Smooth muscle cell (in vitro differentiated cells): ENCODE measurements at regions not wholly inside any gene's neighbourhood (a gene's known extent, or its start where the extent isn't known, plus 50 kb on each side); places are given as distances from the start of the nearest gene placed in this dataset.

Source experiments
- DNase-seq: peaks from one replicate; lab custom pipeline; 2025; ENCODE audit not compliant: unreplicated experiment; lab: John Stamatoyannopoulos, UW
- H2AFZ ChIP-seq: fragments of 200-600 bp; sonication (generic); 2 replicates; pipeline ENCODE4 v1.6.0; 2016; ENCODE audit warnings: antibody characterized with exemption, low read depth, mild to moderate bottlenecking
- H3F3A ChIP-seq: fragments of 200-600 bp; sonication (generic); 2 replicates; pipeline ENCODE4 v1.6.0; 2017; ENCODE audit warnings: antibody characterized with exemption, low read depth
- H3K27ac ChIP-seq: fragments of 200-600 bp; sonication (generic); 2 replicates; pipeline ENCODE4 v1.5.1; 2016; ENCODE audit warnings: low read depth, mild to moderate bottlenecking
- H3K27me3 ChIP-seq: fragments of 200-600 bp; sonication (generic); 2 replicates; pipeline ENCODE4 v1.6.1; 2016; ENCODE audit warnings: low read depth, mild to moderate bottlenecking
- H3K36me3 ChIP-seq: fragments of 200-600 bp; sonication (generic); 2 replicates; pipeline ENCODE4 v1.5.1; 2016; ENCODE audit warnings: low read depth
- H3K4me1 ChIP-seq: fragments of 200-600 bp; sonication (generic); 2 replicates; pipeline ENCODE4 v1.5.1; 2016; ENCODE audit warnings: low read depth
- H3K4me2 ChIP-seq: fragments of 200-600 bp; sonication (generic); 2 replicates; pipeline ENCODE4 v1.6.0; 2016; ENCODE audit warnings: mild to moderate bottlenecking
- H3K4me3 ChIP-seq: fragments of 200-600 bp; sonication (generic); 2 replicates; pipeline ENCODE4 v1.5.1; 2016; ENCODE audit warnings: mild to moderate bottlenecking
- H3K79me2 ChIP-seq: fragments of 200-600 bp; sonication (generic); 2 replicates; pipeline ENCODE4 v1.6.0; 2016; ENCODE audit warnings: low read depth, mild to moderate bottlenecking
- H3K9ac ChIP-seq: fragments of 200-600 bp; sonication (generic); 2 replicates; pipeline ENCODE4 v1.6.0; 2016; ENCODE audit warnings: low read depth
- H3K9me3 ChIP-seq: fragments of 200-600 bp; sonication (generic); replicated peaks from 2 replicates; pipeline ENCODE4 v1.5.1; 2016; ENCODE audit warnings: low read depth
- H4K20me1 ChIP-seq: fragments of 200-600 bp; sonication (generic); 2 replicates; pipeline ENCODE4 v1.6.0; 2016; ENCODE audit warnings: low read depth
- WGBS: methylation state at CpG from one replicate; pipeline ENCODE4 v1.1.7; 2016; ENCODE audit warnings: low lambda C conversion rate; 5-methylcytosine and 5-hydroxymethylcytosine counted together
- TF ChIP-seq, protein P1 (sequence below): fragments of 200-600 bp; sonication (generic); IDR thresholded peaks from 2 replicates; pipeline ENCODE4 v1.5.1; 2017; ENCODE audit warnings: borderline replicate concordance, mild to moderate bottlenecking, antibody characterized with exemption; ENCODE audit not compliant: insufficient read depth, poor library complexity, severe bottlenecking

DNA sequence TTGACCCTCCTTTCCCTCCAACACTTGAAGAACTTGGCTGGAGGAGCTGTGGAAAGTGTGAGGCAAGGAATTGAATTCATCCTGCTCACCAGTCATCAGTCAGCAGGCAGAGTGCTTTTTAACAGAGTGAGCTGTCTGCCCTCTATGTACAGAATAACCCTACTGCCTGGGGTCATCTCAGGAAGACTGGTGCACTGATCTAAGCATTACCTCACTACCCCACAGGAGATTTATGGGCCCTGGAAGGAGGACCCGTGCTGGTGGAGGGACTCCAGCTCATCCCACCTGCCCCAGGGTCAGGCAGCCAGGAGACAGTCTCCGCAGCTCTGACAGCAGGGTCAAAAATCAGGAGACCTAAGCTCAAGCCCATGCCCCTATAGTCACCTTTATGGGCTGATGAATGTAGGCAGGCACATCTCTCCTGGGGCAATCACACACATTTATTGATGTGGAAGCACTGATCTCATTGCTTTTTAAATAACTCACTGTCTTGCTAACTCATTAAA, 270.8 kb upstream of the SESN3 start:
- TF ChIP-seq, protein P1, sequence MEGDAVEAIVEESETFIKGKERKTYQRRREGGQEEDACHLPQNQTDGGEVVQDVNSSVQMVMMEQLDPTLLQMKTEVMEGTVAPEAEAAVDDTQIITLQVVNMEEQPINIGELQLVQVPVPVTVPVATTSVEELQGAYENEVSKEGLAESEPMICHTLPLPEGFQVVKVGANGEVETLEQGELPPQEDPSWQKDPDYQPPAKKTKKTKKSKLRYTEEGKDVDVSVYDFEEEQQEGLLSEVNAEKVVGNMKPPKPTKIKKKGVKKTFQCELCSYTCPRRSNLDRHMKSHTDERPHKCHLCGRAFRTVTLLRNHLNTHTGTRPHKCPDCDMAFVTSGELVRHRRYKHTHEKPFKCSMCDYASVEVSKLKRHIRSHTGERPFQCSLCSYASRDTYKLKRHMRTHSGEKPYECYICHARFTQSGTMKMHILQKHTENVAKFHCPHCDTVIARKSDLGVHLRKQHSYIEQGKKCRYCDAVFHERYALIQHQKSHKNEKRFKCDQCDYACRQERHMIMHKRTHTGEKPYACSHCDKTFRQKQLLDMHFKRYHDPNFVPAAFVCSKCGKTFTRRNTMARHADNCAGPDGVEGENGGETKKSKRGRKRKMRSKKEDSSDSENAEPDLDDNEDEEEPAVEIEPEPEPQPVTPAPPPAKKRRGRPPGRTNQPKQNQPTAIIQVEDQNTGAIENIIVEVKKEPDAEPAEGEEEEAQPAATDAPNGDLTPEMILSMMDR = no peak
- Histone ChIP-seq H3K27me3 (no peaks in the 10 kb centered on the region), H3K4me1 (peaks cover 28% of the 10 kb centered on the region), H3K9ac (no peak overlapping the region), H3K27ac (no peak overlapping the region), H3K4me3 (no peak overlapping the region), H4K20me1 (no peaks in the 10 kb centered on the region), H3K79me2 (no peaks in the 10 kb centered on the region), H3K36me3 (no peaks in the 10 kb centered on the region), H3K9me3 (no peaks in the 10 kb centered on the region), H3F3A (peaks cover 25% of the 10 kb centered on the region), H3K4me2 (no peak overlapping the region), H2AFZ (no peak overlapping the region)
- DNase-seq = no peak
- WGBS = 64% methylated on average over 2 of the region's 2 CpGs

DNA sequence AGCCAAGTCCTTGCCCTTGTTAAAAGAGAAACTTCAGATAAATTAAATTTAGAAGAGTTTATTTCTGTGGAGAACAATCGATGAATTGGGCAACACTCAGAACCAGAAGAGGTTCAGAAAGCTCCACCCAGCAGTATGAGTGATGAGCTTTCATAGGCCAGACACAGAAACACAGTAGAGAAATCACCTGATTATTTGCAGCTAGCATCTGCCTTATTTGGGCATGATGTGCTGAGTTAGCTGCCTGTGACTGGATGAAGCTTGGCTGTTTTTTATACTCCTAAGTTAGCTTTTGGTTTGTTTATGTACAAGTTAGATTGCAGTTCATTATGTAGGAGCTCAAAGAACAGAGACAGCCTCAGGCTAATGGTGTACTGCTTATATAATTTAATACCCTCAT, 269.5 kb upstream of the SESN3 start:
- no peaks in the 10 kb centered on the region for H3K9me3 ChIP-seq
- H3K27me3 ChIP-seq = no peaks in the 10 kb centered on the region
- TF ChIP-seq, protein P1 = no peak
- no peaks in the 10 kb centered on the region for H4K20me1 ChIP-seq
- 93% methylated on average over 1 of the region's 1 CpG for WGBS
- no peak for DNase-seq
- peaks cover 28% of the 10 kb centered on the region for H3K4me1 ChIP-seq
- no peaks in the 10 kb centered on the region for H3K79me2 ChIP-seq
- no peak overlapping the region for H3K9ac ChIP-seq
- H3K27ac ChIP-seq = peak overlapping the region; percentile 71
- peaks cover 18% of the 10 kb centered on the region for H3F3A ChIP-seq
- no peaks in the 10 kb centered on the region for H3K36me3 ChIP-seq
- H3K4me2 ChIP-seq = peak overlapping the region; percentile 28
- no peak overlapping the region for H3K4me3 ChIP-seq
- H2AFZ ChIP-seq = no peak overlapping the region

DNA sequence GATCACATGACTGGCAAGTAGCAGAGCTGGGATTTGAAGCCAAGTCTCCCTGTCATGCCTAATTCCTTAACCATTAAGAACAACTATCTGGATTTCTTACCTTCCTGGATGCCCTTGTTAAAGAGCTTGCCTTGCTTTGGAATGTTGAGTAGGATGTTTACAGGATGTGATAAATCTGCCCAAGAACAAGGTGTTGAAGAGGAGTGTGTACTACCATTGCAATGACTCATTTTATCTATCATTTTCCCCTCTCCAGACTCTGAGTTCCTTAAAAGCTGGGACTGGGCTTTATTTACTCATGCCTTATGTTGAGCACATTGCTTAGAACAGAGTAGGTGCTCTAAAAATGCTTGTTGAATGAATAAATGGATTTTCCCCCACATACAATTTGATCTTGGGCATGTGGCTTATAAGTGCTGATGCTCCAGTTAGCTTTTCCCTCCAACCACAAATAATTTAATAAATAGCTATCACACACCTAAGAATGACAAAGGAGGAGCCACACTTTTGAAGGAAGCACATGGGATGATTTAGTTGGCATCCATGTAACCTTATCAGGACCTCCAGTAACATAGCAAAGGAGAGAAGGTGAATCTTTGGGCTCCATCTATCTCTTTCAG, 268.6 kb upstream of the SESN3 start:
- Histone ChIP-seq H2AFZ (no peak overlapping the region), H3K27ac (peak overlapping the region; percentile 71)
- no peak for DNase-seq

More for the DNA sequence above, 268.6 kb upstream of the SESN3 start:
- Histone ChIP-seq H3K4me1 (peaks cover 28% of the 10 kb centered on the region), H3K27me3 (no peaks in the 10 kb centered on the region), H3K9me3 (no peaks in the 10 kb centered on the region), H4K20me1 (no peaks in the 10 kb centered on the region), H3K36me3 (no peaks in the 10 kb centered on the region), H3K4me2 (peak overlapping the region; percentile 28), H3K9ac (no peak overlapping the region), H3F3A (peaks cover 18% of the 10 kb centered on the region), H3K4me3 (no peak overlapping the region), H3K79me2 (no peaks in the 10 kb centered on the region)
- TF ChIP-seq, protein P1 = no peak
